ENCODE measurements at regions not wholly inside any gene's neighbourhood (a gene's known extent, or its start where the extent isn't known, plus 50 kb on each side); places are given as distances from the start of the nearest gene placed in this dataset.
A peak's percentile ranks its signal among the peaks of the same experiment; 100 is the strongest.
"Not testable (repeated sequence)": the region's sequence is repeated elsewhere in the genome, so short reads cannot be mapped to it uniquely, and the experiment has no call there.

DNA sequence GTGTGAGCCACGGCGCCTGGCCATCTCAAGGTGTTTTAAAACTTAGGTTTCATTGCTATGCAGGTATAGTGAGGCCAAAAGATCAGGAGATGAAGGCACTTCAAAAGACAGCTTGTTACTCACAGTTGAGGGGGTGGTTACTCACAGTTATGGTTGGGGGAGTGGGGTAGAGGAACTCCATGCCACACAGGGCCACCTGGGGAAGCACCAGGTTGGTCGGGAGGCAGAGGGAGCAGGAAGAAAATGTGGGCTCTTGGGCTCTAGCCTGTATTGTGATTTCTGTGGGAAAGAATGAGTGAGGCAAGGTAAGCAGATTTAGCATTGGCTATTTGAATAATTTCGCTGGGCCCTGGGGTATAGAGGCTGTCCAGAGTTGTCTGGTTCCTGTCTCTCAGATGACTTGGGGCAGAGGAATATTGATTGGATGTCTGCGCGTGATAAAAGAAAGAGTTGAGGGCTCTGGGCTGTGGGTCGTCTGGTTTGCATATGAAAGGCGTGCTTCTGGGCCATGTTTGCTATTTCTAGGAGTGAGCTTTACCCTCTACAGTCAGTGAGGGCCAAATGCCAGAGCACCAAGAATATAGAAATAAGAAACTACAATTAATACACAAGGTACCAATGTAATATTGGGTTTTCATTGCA lies 226.1 kb upstream of the FAM240B start:
- intact Hi-C loops (cut with DNase I); DNase-seq: not testable (repeated sequence)

DNA sequence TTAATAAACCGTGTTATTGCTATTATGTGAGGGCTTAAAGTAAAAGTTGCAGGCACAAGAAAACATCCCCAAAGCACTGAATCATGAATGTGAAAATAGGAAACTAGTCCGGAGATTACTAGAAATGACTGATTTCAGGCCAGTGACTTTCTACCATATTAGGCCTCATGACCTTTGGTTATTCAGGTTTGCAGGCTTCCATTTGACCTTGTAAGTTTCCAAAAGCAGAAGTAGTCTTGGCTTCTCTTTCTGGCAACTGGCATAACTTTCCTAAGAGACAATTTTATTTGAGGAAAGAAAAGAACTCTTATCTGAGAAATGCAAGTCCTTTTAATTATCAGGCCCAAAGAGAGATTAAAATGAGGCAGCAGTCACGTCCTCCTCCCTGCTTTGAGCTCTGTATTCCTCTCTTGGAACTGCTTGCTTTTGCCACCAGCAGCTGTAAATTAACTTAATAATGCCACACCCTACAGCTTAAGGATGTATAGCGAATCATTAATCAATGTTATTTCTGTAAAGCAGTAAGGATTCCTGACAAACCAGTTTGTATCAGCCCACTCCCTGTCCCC lies 225.0 kb upstream of the FAM240B start:
- intact Hi-C loops (cut with DNase I); DNase-seq: not testable (repeated sequence)

DNA sequence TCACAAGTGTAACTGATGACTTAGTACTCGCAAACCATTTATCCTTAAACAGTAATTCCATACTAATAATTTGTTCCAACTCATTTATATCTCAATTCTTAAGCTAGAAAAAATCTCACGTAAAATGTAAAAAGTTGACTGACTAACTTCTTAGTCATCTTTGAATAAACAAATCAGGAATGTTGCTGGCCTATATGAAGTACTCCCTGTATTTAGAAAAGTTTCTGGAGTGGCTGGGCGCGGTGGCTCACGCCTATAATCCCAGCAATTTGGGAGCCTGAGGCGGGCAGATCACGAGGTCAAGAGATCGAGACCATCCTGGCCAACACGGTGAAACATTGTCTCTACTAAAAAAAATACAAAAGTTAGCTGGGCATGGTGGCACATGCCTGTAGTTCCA lies 220.6 kb upstream of the FAM240B start:
- intact Hi-C loops (cut with DNase I): not testable (repeated sequence)

DNA sequence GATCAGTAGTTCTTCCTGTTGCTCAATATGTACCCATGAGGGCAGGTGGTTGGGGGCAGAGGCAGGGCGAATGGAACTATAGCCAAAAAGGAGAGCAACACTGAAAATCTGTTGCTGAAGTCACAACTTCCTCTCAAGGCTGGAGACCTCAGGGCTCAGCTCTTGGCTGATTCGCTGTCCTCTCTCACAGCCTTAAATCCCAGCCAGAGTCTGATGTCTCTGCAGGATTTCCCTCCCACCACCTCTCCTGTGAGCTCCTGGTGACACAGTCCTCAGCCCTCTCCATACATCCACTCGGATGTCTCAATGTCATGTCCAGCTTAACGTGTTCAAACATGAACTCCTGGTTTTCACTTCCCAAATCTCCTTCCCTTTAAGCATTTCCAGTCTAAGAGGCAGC lies 218.7 kb upstream of the FAM240B start:
- DNase-seq; intact Hi-C loops (cut with DNase I): not testable (repeated sequence)

More for the DNA sequence above, 220.6 kb upstream of the FAM240B start:
- not testable (repeated sequence) for DNase-seq

DNA sequence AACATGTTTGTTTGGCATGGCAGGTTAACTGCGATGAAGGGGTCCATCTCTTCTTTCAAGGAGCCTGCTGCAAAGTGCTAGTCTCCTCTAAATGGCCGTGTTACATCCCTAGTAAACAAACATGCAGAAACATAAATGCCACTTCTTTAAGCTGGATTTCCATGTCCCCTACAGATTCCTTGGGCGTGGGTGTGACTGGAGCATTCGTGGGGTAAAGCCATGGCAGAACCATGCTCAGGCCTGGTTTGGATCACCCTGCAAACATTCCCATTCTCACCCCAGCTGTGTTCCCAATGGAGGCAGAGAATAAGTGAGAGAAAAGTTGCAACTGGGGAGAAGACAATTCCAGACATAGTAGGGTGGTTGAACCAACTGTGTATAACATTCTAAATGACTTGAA lies 208.0 kb upstream of the FAM240B start:
- DNase-seq; intact Hi-C loops (cut with DNase I): not testable (repeated sequence)

DNA sequence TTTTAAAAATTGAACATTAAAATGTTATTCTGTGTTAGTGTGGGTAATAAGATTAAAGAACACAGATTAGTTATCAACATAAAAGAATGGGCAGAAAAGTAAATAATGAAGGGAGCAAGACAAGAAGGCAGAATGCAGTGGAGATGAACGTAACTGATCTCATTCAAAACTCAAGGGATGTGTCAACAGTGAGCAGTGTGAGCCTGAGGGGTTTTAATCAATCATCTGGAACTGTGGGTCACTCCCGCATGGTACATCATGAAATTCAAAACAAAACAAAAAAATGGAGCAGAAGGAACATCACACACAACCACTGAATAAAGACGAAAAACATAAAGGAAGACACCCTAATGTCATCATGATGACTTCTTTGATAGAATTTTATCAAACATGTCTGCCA lies 206.6 kb upstream of the FAM240B start:
- intact Hi-C loops (cut with DNase I); DNase-seq: not testable (repeated sequence)

DNA sequence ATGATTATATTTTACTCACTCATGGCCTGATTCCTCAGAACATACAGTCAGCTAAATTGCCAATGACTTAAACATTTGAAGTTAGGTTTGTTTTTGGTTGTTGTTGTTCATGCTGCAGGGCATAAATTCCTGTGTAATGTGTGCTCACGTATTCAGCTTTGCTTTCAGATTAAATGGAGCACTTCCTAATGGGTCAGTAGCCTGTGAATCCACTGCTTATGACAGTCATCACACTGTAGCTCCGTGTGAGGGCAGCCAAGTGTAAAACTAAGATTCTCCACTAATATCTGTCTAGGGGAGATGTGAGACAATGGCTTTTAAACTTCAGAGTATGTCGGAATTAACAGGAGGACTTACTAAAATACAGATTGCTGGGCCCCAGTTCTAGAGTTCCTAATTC lies 201.3 kb upstream of the FAM240B start:
- DNase-seq; intact Hi-C loops (cut with DNase I): not testable (repeated sequence)

DNA sequence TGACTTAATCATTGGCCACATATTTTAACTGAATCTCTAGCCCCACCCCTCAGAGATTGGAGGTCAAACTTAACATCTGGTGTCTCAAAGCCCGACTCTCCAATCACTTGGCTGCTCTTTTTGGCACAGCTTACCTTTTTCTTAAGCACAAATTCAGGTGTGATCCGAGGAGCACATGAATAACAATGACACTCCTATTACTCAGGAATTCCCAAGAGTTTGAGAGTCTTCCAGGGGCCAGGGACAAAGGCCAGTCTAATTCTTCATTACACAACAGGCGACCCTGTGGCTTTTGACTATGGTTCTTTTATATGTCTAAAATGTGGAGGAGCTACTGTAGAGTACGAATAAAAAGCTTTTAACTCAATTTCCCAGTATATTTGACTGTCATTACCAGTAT lies 190.7 kb upstream of the FAM240B start:
- DNase-seq; intact Hi-C loops (cut with DNase I): not testable (repeated sequence)

DNA sequence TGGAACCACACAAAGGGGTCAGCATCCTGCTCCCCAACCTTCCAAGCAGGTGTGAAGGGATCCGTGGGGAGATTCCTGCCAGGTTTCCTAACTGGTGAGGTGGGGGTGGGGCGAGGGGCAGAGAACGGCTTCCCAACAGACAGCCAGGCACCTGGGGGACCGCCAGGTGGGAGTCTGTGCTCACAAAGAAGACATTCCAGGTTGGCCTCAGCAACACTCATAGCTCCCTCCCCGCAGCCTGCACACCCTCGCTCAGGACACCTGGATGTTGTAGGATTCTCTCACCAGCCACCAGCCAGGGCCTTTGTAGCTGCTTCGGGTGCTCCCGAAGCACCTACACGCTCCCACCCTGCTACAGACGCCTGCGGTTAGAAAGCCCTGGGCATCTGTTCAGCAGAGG lies 184.8 kb upstream of the FAM240B start:
- DNase-seq; intact Hi-C loops (cut with DNase I): not testable (repeated sequence)

DNA sequence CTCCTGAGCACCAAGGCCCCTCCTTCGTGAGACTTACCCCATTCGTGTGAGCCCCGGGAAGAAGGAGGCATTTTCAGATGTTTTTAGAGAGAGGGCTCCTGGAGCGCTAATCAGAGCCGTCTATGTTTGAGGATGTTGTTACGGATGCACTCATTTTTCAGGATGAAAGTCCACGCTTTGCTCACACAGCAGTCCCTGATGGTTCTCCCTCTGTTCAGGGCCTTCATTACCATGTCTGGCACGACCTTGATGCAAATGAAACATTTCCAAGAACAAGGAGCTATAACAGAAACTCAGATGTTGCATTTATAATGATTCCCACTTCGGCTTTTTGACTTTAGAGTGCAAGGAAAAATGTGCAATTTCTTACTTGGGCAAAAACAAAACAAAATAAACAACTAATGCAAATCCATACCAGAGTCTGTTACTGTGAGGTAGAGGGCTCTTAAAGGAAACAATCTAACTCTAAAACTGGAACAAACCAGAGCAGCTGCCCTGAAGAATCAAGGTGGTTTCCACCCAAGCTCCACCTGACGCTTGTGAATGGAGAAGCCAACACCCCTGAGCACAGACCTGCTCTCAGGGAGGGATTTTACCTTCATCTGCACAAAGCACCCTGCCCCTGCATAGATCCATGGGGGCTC lies 181.7 kb upstream of the FAM240B start:
- DNase-seq; intact Hi-C loops (cut with DNase I): not testable (repeated sequence)

DNA sequence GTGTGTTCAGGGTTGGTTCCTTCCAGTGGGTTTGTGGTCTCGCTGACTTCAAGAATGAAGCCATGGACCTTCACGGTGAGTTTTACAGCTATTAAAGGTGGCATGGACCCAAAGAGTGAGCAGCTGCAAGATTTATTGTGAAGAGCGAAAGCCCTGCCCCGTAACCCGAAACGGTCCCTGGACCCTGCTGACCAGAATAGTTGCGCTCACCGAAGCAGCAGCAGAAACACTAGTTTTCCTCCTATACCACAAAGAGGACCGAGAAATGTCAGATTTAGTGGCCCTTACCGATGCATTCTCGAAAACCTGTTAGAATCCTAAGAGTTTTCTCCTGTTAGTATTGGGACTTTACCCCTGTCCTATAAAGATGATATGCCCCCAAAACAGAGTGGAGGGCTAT lies 176.5 kb upstream of the FAM240B start:
- intact Hi-C loops (cut with DNase I); DNase-seq: not testable (repeated sequence)

DNA sequence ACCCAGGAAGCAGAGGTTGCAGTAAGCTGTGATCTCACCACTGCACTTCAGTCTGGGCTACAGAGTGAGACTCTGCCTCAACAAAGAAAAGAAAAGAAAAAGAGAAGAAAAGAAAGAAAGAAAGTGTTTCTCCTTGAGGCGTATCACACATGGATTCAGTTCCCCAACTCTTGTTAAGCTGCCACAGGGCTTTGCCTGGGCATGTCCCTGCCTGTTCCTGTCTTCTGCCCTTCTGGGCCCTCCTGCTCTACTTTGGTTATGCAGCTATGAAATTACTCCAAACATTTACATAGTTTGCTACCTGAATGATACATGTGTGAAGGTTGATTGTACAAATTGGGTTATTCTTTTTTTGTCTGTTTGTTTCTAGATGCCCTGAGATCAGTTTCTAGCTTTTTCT lies 175.3 kb upstream of the FAM240B start:
- intact Hi-C loops (cut with DNase I): not testable (repeated sequence)

DNA sequence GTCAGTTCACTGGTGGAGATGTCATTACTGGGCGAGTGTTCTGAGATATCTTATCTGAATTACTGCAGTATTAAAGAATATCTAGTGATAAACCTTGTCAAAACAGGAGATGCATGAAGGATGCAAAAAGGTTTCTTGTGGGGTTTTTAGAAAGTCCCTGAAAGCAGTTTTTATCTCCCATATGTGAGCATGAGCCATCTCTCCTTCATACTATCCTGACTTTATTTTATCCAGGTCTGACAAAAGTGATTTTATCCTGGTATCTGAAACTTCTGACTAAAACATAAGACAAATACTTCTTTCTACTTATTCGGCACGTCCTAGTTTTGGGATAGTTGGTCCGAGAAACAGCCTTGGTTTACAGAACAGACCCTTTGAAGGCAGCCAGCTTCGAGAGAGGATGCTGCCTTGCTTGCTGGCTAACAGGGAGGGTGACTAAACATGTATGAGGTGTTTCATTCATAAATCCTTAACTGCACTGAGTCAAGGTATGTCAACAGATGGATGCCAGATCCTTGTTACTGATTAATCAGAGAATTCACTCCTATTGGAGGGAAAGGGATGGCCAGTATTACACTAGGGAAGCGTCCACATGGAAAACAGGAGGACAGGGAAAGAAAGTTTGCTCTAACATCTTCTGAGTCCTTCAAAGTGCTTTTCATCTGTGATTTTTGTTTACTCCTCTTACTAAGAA lies 172.8 kb upstream of the FAM240B start:
- DNase-seq; intact Hi-C loops (cut with DNase I): not testable (repeated sequence)

More for the DNA sequence above, 175.3 kb upstream of the FAM240B start:
- not testable (repeated sequence) for DNase-seq

DNA sequence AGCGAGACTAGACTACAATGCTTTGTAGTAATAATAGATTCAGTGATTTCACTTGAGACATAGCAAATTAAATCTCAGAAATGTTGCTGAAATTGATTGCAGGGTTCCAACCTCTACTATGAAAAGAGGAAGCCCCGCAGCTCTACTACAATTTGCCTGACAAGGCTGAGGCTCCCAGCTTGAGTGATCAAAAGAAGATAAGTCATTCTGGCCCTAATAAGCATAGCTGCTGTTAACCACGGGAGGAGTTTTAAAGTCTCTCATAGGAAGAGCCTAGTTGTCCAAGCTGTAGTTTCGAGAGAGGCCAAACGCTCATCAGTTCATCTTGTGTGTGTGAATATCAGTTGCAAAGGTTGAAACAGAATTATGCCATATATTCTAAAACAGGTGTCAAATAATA lies 166.1 kb upstream of the FAM240B start:
- intact Hi-C loops (cut with DNase I); DNase-seq: not testable (repeated sequence)

DNA sequence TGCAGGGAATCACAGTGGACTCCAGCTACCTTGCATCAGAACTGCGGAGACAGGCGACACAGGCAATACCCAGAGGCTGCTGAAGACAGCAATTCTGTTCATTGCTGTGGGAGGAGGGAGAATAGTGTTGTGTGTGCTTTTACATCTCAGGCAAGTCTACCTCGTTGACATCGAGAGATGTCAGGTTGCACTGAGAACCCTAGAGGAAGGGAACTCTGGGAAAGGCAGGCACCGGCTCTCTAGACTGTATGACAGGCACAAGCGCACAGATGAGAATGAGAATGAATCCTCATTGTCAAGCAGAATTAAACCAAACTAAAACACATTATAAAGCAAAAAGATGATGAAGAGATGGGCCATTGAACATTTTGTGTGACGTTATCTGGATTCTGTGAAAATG lies 155.7 kb upstream of the FAM240B start:
- peak in 36 of 42 donors; percentile 1 to 59 (median 16) for DNase-seq
- intact Hi-C loops (cut with DNase I): not testable (repeated sequence)

DNA sequence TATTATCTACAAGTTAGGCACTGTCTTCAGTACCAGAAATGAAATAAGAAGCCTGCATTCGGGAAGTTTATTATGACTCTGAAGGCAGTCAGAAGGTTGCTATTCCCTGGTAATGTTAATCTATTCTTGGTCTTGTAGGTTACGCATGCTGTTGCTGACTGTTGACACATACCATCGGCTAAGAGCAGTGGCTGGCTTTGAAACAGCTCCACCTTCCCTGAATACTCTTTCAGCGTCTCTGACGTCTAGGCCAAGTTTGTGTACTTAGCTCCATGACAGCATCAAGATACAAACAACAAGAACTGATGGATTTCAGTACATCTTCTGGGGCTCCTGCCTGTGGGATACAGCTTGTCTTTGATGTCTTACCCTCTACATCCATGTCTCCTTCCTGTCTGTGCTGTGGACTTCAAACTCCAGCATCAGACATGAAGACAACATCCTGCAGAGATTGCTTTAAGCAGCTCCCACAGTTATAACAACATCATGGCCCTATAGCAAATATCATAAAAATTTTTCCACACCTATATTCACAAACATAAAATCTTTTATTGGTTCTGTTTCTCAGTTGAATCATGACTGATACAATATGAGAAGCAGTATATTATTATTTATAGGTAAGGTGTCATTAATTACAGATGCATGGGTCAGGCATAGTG lies 151.5 kb upstream of the FAM240B start:
- DNase-seq; intact Hi-C loops (cut with DNase I): not testable (repeated sequence)

DNA sequence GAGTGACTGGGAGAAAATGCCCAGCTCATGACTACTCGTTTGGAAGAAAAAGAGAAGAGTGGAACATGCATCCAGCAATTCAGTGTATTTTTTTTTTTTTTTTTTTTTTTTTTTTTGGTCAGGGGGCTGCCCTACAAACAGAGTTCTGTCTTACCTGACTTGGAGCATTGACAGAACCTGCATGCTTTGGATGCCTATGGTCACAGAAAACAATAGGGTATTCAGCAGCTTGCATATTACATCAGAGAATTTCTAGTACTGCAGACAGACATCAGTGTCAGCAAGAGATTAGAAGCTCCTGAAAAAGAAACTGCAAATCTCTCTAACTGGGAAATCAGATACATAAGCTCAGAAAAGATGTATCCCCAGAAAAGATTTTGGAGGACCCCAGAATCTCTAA lies 139.9 kb upstream of the FAM240B start:
- DNase-seq; intact Hi-C loops (cut with DNase I): not testable (repeated sequence)

DNA sequence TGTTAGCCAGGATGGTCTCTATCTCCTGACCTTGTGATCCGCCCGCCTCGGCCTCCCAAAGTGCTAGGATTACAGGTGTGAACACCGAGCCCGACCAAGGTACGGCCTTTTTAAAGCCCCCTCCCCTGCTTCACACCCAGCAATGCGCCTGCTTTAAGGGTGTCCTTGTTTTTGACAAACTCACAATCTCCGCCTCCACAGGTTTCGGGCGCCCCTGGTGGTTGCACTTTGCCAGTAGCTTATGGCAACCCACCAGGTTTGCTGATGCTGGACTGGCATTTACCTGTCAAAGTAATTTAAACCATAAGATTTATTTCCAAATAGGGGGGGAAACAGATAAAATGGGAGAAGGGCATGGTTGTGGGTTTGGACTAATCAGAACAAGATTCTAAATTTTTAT lies 129.0 kb upstream of the FAM240B start:
- DNase-seq; intact Hi-C loops (cut with DNase I): not testable (repeated sequence)

DNA sequence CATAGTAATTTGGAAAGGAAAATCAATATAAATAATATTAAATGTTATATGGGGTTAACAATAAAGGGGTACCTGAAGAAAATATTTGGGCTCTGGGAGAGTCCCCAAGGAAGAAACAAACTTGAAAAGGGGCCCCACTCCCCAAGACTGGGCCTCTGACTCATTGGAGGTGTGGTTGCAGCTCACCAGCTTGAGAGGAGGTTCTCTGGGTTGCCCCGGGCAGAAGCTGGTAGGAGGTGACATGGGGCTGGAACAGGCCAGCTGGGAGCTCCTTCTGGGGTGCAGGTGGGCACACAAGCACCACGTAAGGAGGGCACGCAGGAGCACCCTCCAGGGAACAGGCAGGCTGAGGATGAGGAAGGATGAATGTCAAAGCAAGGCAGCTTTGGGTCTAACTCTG lies 120.3 kb upstream of the FAM240B start:
- intact Hi-C loops (cut with DNase I); DNase-seq: not testable (repeated sequence)

All from head of caudate nucleus (tissue), 42 donors.